Activated CD8-positive, alpha-beta memory T cell treated with anti-CD3 and anti-CD28 coated beads, Interleukin-2, amount 50 U/mL, for 1 hour (primary cell): ENCODE measurements at regions not wholly inside any gene's neighbourhood (a gene's known extent, or its start where the extent isn't known, plus 50 kb on each side); places are given as distances from the start of the nearest gene placed in this dataset.

Source experiments
- DNase-seq: peaks from one replicate; pipeline ENCODE4 v3.0.0-alpha.2; 2020; ENCODE audit errors: extremely low read depth

DNA sequence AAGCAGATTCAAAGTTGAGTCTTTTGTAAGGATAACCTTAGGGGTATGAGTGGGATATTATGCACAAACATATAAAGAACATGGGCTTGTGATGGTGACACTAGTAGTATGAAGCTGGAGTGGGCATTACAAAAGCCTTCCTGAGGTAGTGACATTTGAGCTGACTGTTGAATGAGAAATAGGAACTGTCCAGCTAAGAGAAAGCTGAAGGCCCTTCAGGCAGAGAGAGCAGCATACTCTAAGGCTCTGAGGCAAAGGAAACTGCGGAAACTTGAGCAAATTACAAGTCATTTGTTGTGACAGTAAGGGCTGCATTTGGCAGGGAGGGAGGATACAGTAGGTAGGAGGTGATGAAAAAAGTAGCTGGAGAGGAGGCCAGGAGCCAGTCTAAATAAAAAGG, 190.7 kb upstream of the CD96 start:
- no peak for DNase-seq

DNA sequence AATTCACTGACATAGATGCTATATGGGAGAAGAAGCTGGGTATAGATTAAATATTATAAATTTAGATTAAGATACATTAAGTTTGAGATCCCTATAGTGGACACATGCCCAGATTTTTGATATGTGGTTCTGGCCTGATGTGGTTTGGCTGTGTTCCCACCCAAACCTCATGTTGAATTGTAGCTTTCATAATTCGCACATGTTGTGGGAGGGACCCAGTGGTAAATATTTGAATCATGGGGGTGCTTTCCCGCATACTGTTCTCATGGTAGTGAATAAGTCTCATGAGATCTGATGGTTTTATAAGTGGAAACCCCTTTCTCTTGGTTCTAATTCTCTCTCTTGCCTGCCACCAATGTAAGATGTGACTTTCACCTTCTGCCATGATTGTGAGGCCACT, 189.4 kb upstream of the CD96 start:
- no peak for DNase-seq

DNA sequence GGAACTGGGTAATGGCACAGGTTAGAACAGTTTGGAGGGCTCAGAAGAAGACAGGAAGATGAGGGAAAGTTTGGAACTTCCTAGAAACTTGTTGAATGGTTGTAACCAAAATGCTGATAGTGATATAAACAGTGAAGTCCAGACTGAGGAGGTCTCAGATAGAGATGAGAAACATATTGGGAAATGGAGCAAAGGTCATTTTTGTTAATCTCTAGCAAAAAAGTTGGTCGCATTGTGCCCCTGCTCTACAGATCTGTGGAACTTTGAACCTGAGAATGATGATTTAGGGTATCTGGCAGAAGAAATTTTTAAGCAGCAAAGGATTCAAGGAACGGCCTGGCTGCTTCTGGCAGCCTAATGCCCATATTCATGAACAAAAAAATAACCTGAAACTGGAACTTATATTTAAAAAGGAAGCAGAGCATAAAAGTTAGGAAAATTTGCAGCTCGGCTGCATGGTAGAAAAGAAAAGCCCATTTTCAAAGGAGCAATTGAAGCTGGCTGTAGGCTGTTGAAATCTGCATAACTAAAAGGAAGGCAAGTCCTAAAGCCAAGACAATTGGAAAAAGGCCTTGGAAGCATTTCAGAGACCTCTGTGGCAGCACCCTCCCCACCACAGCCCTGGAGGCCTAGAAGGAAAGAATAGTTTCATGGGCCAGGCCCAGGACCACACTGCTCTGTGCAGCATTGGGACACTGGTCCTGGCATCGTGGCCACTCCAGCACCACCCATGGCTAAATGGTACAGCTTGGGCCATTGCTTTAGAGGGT, 182.6 kb upstream of the CD96 start:
- no peak for DNase-seq

DNA sequence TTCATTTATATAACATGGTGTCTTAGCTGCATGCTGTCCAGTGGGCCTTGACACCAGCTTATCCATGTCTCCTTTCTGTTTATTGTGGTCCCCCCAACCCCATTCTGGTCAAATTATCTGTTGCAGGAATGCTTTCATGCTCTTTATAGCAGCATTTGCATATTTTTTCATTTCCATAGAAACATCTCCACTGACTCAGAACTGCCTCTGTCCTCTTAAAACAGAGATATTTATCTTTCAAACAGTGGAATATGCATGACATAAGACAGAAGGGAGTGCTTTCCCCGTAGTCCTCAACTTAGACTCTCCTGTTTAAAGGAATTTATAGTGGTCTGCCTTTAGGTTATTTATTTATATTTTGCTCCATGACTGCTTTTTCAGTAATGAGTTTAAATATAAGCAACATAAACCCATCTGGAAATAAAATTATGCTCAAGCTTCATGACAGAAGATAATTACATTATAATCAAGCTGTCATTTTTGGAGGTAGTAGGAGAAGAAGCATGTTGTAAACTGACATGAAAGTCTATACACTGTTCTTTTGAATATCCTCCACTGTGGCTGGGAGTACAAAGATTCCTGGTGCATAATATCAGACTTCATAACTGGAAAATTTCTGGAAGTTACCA, 179.5 kb upstream of the CD96 start:
- DNase-seq: no peak

DNA sequence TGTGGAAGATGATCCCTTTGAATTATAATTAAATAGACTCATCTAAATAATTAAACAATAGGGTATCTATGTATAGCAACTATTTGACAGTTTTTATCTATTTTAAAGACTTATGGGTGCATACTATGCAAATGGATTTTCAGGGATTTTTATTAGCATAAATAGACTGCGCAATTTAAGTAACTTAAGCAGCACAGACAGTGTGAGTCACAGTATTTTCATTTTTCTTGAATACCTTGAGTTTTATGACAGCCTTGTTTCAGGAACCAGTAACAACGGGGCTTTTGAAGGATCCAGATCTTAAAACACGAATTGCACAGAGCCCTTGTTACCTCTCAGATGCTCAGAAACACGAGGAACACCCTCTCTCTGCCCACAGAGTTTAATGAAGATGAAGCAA, 175.5 kb upstream of the CD96 start:
- no peak for DNase-seq

DNA sequence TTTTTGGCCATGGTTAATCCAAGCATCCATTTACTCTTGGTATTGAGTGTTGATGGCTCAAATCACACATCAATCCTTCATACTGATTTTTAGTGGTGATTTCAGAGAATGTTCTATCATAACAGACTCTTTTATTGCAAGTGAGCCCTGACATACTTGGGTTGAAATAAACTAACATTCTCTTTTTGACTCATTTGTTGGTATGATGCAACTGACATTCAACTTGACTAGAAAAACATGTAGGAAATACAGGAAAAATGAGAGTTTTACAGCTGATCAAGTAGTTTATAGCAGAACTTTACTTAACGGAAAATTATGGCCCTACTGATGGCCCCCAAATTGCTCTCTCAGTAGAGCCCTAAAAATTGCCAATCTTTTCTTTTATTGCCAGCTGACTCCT, 173.9 kb upstream of the CD96 start:
- no peak for DNase-seq

DNA sequence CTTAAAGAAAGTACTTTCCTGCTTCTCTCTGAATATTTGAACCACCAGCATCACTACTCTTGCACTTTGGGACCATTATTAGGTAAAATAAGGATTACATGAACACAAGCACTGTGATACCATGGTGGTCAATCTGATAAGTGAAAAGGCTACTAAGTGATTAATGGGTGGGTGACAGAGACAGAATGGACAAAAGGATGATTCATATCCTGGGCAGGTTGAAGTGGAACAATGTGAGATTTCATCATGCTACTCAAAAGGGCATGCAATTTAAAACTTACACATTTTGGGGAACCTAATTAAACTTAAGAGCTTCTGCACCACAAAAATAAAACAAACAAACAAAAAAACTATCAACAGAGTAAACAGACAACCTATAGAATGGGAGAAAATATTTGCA, 172.0 kb upstream of the CD96 start:
- no peak for DNase-seq

DNA sequence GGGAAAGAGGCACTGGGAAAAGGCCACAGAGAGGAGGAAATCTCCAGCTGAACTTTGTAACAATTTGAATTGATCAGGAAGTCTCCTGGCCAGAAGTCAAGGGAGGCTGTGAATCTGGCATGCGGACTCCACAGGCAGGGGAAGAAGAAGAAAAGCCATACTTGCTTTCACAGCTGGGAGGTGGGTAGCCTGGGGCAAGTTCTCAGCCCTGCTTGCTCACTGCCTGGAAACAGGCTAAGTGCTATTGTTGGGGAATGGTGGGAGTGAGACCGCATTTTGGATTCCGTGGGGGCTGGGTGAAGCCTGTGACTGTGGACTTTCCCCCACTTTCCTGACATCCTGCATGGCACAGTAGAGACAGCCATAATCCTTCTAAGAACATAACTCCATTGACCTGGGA, 168.8 kb upstream of the CD96 start:
- DNase-seq: no peak

DNA sequence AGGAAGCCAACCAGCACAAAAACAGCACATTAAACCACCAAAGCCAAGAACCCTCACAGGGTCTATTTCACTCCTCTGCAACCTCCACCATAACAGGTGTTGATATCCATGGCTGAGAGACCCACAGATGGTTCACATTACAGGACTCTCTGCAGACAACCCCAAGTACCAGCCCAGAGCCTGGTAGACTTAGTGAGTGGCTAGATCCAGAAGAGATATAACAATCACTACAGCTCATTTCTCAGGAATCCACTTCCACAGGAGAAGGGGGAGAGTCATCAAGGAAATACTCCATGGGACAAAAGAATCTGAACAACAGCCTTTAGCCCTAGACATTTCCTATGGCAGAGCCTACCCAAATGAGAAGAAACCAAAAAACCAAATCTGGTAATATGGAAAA, 168.1 kb upstream of the CD96 start:
- no peak for DNase-seq

DNA sequence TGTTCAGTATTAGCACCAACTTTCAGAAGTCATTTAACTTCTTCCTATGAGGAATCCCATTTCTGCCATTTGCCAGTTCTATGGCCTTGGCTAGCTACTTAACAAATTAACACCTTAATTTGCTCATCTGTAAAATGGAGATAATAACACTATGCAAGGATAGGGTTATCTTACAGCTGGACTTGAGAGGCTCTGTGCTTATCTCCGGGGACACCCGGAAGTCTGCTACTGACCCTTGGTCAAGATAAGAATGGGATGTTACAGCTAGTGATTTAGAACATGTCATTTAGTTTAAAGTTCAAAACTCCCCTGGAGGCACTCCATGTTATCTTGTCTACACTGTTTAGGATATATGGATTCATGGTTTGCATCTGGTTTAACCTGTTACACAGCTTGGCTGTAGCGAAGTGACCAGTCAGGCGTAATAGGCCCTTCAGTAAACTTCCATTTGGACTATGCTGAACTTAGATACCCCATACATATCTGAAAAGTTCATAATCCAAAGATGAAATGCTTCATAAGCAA, 156.0 kb upstream of the CD96 start:
- DNase-seq: no peak

DNA sequence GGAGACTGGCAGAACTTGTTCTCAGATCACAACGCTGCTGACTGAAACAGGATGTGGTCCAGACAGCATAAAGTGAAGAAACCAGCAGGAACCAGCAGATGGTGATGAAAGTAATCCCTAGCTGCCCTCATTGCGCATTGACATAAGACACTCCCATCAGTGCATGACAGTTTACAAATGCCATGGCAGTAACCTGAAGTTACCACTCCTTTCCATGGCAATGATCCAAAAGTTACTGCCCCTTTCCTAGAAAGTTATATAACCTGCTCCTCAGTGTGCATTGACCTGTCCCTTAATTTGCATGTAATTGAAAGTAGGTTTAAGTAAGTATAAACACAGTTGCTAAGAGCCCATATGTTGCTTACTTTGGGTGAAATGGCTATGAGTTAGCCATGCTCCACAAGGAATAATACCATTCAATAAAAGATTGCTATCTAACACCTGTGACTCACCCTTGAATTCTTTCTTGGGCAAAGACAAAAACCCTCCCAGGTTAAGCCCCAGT, 149.1 kb upstream of the CD96 start:
- DNase-seq: peak; percentile 24

DNA sequence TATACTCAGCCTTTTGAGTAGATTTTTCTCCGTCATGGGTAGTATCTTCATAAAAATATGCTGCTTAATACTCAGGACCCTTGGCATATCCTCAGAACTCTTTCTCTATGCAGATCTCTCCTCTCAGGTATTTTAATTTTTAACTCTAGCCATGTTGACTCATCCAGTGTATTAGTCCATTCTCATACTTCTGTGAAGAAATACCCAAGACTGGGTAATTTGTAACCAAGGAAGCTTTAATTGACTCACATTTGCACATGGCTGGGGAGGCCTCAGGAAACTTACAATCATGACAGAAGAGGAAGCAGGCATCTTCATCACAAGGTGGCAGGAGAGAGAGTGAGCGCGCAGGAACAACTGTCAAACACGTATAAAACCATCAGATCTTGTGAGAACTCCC, 129.3 kb upstream of the CD96 start:
- DNase-seq: no peak

DNA sequence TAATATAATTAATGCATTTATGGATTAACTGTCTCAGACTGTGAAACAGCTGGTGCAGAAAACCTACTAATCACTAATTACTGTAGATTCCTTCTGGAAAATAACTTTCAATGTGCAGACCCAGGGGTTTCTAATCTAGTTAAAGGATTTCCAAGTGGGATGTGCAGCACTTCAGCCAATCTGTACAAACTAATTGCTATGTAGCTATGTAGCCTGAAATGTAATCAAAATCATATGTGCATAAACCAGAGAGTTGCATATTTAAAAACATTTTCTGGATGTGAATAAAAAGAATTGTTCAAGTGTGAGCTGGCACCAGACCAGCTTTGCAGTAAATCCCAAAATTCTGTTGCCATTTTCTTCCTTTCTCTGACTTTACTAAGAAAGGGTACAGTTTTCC, 127.5 kb upstream of the CD96 start:
- no peak for DNase-seq

DNA sequence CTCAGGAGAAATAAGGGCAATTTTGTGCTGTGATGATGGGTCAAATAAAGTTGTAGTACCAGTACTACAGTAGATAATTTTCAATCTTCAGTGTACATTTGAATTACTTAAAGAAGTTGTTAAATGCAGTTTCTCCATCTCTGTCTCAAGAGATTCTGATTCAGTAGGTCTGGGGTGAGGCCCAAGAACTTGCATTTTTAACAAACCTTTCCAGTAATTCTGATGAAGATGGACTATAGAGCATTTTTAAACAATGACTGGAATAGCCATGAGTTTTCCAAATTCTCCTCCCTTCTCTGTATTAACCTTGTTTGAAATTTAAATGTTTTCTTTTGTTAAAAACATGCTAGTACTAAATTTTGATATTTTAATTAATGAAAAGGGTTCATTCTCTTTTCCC, 127.0 kb upstream of the CD96 start:
- DNase-seq: no peak

DNA sequence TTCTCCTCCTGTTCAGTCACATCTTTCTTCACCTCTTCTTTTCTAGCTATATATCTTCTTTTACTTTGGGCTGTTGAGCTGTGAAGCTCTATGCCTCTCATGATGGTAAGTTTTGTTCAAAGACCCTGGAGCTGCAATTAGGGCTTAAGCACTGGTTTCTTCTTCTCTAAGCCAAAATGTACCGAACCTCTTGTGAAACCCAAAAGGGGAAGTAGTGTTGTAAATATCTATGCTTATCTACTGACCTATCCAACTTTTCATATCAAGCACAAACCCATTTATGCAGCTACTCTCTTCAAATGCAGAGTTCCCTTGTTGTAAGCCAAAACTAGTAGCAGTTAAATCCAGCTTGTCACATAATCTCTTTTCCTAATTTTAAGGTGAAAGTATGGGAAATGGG, 123.6 kb upstream of the CD96 start:
- DNase-seq: no peak

DNA sequence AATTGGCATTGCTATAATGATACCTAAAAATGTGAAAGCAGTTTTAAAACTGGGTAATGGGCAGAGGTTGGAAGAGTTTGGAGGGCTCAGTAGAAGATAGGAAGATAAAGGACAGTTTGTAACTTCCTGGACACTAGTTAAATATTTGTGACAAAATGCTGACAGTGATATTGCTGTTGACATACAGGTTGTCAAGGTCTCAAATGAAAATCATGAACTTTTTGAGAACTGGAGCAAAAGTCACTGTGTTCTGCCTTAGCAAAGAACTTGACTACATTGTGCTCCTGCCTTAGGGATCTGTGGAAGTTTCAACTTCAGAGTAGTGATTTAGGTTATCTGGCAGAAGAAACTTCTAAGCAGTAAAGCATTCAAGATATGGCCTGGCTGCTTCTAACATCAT, 113.7 kb upstream of the CD96 start:
- DNase-seq: no peak

DNA sequence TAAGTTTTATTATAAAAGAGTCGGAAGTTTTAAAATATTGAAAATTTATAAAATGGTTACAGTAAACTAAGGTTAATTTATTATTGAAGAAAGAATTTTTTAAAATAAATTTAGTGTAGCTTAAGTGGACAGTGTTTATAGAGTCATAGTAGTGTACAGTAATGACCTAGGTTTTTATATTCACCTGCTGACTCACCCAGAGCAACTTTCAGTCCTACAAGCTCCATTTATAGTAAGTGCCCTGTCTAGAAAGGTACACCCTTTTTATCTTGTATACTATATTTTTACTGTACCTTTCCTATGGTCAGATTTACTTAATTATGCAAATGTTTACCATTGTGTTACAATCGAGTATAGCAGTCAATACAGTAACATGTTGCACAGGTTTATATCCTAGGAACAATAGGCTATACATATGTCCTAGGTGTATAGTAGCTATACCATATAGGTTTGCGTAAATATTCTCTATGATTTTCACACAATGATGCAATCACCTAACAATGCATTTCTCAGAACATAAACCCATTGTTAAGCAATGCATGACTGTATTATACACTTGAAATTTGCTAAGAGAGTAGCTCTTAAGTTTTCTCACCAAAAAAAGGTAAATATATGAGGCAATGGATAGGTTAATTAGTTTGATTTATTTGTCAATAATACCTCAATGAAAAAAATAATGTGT, 106.9 kb upstream of the CD96 start:
- no peak for DNase-seq

DNA sequence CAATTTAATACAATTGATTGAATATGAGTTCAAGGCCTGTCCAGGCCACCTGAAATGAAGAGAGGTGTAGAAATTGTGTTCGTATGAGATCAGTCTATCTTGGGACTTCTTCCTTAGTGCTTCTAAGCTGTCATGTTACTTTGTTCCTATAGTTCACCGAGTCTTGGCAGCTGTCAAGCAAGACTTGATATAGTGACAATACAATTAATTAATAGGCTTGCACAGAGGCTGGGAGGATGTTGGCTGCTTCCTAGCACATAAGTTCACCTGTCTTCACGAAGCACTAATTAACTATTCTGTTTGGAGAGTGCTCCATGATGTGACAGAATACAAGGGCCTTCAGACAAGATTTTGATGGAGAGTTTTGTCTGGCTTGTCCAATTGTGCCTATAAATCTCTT, 103.7 kb upstream of the CD96 start:
- DNase-seq: no peak

DNA sequence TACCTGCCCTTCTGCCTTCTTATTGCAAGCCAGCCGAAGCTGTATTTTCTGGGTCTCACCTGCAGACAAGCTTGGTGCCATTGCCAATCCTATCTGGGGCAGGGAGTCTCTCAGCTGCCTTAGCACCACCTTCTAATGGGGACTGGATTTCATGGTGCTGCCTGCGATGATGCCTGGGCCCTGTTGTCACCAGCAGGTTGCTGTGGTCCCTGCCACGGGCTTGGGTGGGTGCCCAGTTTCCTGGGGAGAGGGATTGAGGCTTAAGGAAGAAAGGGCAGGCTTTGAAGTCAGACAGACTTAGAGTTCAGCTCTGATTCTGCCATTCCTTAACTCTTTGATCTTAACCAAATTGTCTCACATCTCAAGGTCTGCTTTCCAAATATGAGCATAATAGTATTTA, 87.4 kb upstream of the CD96 start:
- DNase-seq: no peak

DNA sequence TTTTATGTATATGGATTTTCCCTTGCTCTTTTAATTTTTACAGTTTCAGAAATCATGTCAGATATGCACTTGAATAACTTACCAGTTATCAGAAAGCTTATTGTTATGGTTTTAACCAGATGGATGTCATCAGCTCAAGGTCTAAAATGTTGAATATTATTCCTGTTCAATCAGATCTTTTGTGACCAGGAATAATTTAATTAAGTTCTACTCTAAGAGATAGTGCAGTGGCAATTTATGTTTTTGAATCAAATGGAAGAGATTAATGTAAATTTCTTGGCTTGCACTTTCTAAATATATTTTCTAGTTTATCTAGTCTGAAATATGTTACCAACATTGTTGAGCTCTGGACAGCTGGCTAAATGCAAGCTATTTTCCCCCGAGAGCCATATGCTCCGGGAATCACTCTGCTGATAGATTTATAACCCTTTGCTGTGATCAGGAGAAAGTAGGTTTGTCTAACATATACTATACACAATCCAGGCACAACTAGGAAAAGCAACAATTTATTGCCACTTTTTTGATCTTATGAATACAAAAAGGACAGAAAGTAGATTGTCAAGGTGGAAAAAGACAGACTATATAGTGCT, 76.8 kb upstream of the CD96 start:
- no peak for DNase-seq

DNA sequence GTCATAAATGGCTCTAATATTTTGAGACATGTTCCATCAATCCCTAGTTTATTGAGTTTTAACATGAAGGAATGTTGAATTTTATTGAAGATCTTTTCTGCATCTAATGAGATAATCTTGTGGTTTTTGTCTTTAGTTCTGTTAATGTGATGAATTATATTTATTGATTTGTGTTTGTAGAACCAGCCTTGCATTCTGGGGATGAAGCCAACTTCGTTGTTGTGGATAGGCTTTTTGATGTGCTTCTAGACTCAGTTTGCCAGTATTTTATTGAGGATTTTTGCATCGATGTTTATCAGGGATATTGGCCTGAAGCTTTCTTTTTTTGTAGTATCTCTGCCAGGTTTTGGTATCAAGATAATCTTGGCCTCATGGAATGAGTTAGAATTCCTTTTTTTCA, 72.0 kb upstream of the CD96 start:
- no peak for DNase-seq

DNA sequence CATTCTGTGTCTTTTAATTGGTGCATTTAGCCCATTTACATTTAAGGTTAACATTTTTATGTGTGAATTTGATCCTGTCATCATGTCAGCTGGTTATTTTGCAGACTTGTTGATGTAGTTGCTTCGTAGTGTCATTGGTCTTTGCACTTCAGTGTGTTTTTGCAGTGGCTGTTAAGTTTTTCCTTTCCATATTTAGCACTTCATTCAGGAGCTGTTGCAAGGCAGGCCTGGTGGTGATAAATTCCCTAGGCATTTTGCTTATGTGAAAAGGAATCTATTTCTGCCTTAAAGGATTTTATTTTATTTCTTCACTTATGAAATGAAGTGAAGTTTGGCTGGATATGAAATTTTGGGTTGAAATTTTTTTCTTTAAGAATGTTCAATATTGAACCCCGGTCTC, 70.2 kb upstream of the CD96 start:
- no peak for DNase-seq

DNA sequence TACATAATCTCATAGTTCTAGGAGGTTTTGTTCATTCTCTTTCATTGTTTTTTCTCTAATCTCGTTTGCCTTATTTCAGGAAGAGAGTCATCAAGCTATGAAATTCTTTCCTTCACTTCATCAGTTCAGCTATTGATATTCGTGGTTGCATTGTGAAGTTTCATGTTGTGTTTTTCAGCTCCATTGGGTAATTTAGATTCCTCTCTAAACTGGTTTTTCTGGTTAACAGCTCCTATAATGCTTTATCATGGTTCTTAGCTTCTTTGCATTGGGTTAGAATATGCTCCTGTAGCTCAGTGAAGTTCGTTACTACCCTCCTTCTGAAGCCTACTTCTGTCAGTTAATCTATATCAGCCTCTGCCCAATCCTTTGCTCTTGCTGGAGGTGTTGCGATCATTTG, 69.4 kb upstream of the CD96 start:
- no peak for DNase-seq
